Spinal cord (tissue), 9 donors: ENCODE measurements at regions not wholly inside any gene's neighbourhood (a gene's known extent, or its start where the extent isn't known, plus 50 kb on each side); places are given as distances from the start of the nearest gene placed in this dataset.

Source experiments
- DNase-seq, 6 donors: peaks; one replicate each; pipeline versions ENCODE4 v3.0.0 to v3.0.0-alpha.2; 2013 to 2015; ENCODE audit warnings: low spot score in 6 of 6, low read depth in 4 of 6
- H3K27ac ChIP-seq: one replicate; pipeline ENCODE4 v1.5.1; 2013; ENCODE audit warnings: low read depth, low read length, control low read depth
- H3K27me3 ChIP-seq: one replicate; pipeline ENCODE4 v1.6.1; 2013; ENCODE audit warnings: low read length; ENCODE audit not compliant: control insufficient read depth, insufficient read depth
- H3K36me3 ChIP-seq: one replicate; pipeline ENCODE4 v1.6.1; 2013; ENCODE audit warnings: low read length; ENCODE audit not compliant: control insufficient read depth, insufficient read depth
- H3K4me1 ChIP-seq: one replicate; pipeline ENCODE4 v1.6.1; 2013; ENCODE audit warnings: low read length; ENCODE audit not compliant: control insufficient read depth, insufficient read depth
- H3K4me3 ChIP-seq: one replicate; pipeline ENCODE4 v1.5.1; 2013; ENCODE audit warnings: low read depth, low read length, control low read depth
- H3K9me3 ChIP-seq: one replicate; pipeline ENCODE4 v1.6.1; 2013; ENCODE audit warnings: low read length; ENCODE audit not compliant: control insufficient read depth, insufficient read depth
- WGBS: methylation state at CpG from one replicate; pipeline ENCODE4 v1.1.5; 2013; ENCODE audit warnings: missing lambda C conversion rate; ENCODE audit not compliant: insufficient coverage; 5-methylcytosine and 5-hydroxymethylcytosine counted together
- donor health status: healthy.

- no peak for DNase-seq
- Histone ChIP-seq H3K4me3 (no peak overlapping the region), H3K4me1 (no peaks in the 10 kb centered on the region), H3K27me3 (no peaks in the 10 kb centered on the region), H3K9me3 (no peaks in the 10 kb centered on the region), H3K27ac (no peak overlapping the region), H3K36me3 (no peaks in the 10 kb centered on the region)
- WGBS = no CpG with 5 or more reads among the region's 2 CpGs
Measured at GRCh38 chr6:153698637-153699036, 340.4 kb upstream of the OPRM1 start.

GRCh38 chr6:153698001-153698400 lies 341.0 kb upstream of the OPRM1 start:
- no peaks in the 10 kb centered on the region for H3K27me3 ChIP-seq
- H3K27ac ChIP-seq = no peak overlapping the region
- no peaks in the 10 kb centered on the region for H3K4me1 ChIP-seq
- no peaks in the 10 kb centered on the region for H3K9me3 ChIP-seq
- no peak for DNase-seq
- no peak overlapping the region for H3K4me3 ChIP-seq
- H3K36me3 ChIP-seq = no peaks in the 10 kb centered on the region
- 60% methylated on average over 1 of the region's 5 CpGs for WGBS

- no peaks in the 10 kb centered on the region for H3K4me1 ChIP-seq
- DNase-seq = peak in 1 of 6 donors; percentile 49
- H3K36me3 ChIP-seq = no peaks in the 10 kb centered on the region
- no peaks in the 10 kb centered on the region for H3K9me3 ChIP-seq
- no peak overlapping the region for H3K4me3 ChIP-seq
- no peaks in the 10 kb centered on the region for H3K27me3 ChIP-seq
- no CpG with 5 or more reads among the region's 2 CpGs for WGBS
- H3K27ac ChIP-seq = no peak overlapping the region
Measured at GRCh38 chr6:153677522-153677921, 361.5 kb upstream of the OPRM1 start.

DNA sequence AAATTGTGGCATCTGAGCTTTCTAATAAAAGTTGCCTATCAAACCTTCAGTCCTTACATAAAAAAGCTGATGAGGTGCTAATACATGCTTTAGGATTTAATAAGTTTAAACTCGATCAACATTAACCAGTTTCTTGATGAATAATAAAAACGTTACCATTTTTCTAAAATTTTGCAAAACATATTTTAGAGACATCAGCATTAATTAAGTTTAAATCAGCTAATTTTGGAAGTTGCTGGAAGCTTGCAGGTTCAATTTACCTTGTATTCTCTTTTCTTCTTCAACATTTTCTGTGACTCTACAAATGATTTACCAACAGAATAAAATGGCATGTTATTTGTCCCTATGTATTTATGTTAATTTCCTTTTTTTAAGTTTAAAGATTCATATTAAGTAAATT lies 365.3 kb upstream of the OPRM1 start:
- no peak for DNase-seq
- WGBS = no CpG with 5 or more reads among the region's 2 CpGs
- H3K27ac ChIP-seq = no peak overlapping the region

GRCh38 chr6:153673225-153673624 lies 365.8 kb upstream of the OPRM1 start:
- no CpG with 5 or more reads among the region's 2 CpGs for WGBS
- no peak overlapping the region for H3K4me3 ChIP-seq
- no peaks in the 10 kb centered on the region for H3K27me3 ChIP-seq
- H3K4me1 ChIP-seq = no peaks in the 10 kb centered on the region
- no peaks in the 10 kb centered on the region for H3K9me3 ChIP-seq
- H3K27ac ChIP-seq = no peak overlapping the region
- no peaks in the 10 kb centered on the region for H3K36me3 ChIP-seq
- DNase-seq = no peak

More for the DNA sequence above, 365.3 kb upstream of the OPRM1 start:
- Histone ChIP-seq H3K4me1 (no peaks in the 10 kb centered on the region), H3K9me3 (no peaks in the 10 kb centered on the region), H3K4me3 (no peak overlapping the region), H3K27me3 (no peaks in the 10 kb centered on the region), H3K36me3 (no peaks in the 10 kb centered on the region)

DNA sequence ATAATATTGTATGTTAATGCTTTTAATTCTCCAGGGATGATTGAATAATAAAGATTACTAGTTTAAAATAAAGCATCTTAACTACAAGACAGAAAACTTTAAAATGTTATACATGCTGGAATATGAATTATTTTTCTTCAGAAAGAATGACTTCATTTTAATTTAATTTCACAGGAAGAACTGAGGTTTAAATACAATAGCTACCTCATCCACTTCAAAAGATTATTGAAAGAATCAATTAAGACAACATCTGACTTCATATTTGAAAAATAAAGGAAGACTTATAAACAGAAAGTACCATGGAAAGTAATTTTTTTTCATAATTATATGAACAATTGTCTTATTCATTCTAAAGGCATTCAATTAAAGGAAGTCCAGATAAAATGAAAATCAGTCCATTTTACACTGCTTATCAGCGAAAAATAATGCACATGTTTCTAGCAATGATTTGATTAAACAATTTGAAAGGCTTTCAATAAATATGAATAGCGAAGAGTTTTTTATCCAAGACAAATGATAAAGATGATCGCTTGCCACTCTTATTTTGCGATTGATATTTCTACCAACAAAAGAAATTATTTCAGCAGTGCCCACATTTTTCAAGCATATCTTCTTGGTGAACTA lies 368.5 kb upstream of the OPRM1 start:
- H3K27ac ChIP-seq = no peak overlapping the region
- 100% methylated on average over 1 of the region's 4 CpGs for WGBS
- H3K9me3 ChIP-seq = no peaks in the 10 kb centered on the region
- no peak for DNase-seq
- H3K4me3 ChIP-seq = no peak overlapping the region
- H3K27me3 ChIP-seq = no peaks in the 10 kb centered on the region
- H3K36me3 ChIP-seq = no peaks in the 10 kb centered on the region
- H3K4me1 ChIP-seq = no peaks in the 10 kb centered on the region

DNA sequence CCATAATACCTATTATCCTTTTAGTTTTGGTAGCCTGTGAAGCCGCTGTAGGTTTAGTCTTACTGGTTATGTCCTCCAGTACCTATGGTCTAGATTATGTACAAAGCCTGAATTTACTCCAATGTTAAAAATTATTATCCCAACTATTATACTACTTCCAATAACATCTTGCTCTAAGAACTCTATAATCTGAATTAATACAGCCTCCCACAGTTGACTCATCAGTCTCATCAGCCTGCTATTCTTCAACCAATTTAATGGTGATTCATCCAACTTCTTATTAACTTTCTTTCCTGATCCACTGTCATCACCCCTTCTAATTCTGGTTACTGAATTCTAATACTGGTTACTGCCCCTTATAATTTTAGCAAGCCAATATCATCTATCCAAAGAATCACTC lies 370.3 kb upstream of the OPRM1 start:
- WGBS = no CpG with 5 or more reads among the region's 1 CpG

DNA sequence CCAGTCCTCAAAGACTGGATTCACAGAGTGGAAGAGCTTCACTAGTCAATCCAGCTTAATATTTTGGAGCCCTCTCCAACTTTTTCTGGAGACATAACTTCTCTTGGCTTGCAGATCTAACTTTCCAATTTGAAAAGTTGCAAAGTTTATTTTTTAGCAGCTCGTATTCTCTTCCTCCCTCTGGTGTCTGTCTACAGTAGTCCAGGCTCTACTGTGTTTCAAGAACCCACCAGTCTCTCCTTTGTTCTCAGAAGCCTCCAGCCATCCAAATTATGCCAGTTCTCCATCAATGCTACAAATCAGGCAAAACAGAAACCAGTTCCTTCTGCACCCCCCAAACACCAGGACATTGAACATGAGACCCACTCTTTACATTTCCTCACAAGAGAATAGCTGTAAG lies 376.1 kb upstream of the OPRM1 start:
- H3K4me1 ChIP-seq = no peaks in the 10 kb centered on the region
- H3K4me3 ChIP-seq = no peak overlapping the region
- no peak for DNase-seq
- H3K27ac ChIP-seq = no peak overlapping the region
- no peaks in the 10 kb centered on the region for H3K36me3 ChIP-seq
- H3K27me3 ChIP-seq = no peaks in the 10 kb centered on the region
- WGBS = 67% methylated on average over 1 of the region's 1 CpG
- H3K9me3 ChIP-seq = no peaks in the 10 kb centered on the region

More for the DNA sequence above, 370.3 kb upstream of the OPRM1 start:
- no peak overlapping the region for H3K4me3 ChIP-seq
- H3K36me3 ChIP-seq = no peaks in the 10 kb centered on the region
- H3K27ac ChIP-seq = no peak overlapping the region
- H3K27me3 ChIP-seq = no peaks in the 10 kb centered on the region
- H3K9me3 ChIP-seq = no peaks in the 10 kb centered on the region
- H3K4me1 ChIP-seq = no peaks in the 10 kb centered on the region
- DNase-seq = no peak

DNA sequence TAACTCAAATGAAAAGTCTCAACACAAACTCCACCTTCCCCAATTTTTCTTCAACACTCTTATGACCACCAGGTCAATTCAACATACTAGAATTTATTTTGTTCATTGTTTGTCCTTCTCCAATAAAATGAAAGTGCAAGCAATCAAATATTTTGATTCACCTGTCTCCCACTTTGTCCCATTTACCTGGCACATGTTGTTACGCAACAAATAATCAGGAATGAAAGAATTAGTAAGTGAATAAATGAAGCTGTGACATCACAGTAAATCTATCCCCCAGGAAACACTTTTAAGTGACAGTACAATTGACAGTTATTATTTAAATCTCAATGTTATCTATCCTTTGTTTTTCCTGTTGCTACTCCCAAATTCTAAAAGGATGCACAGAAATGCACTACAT lies 393.7 kb upstream of the OPRM1 start:
- WGBS = no CpG with 5 or more reads among the region's 1 CpG
- Histone ChIP-seq H3K9me3 (no peaks in the 10 kb centered on the region), H3K27me3 (no peaks in the 10 kb centered on the region), H3K36me3 (no peaks in the 10 kb centered on the region), H3K4me3 (no peak overlapping the region), H3K4me1 (no peaks in the 10 kb centered on the region), H3K27ac (no peak overlapping the region)
- no peak for DNase-seq

- whole genome bisulfite sequencing = 100% methylated on average over 1 of the region's 1 CpG
- no peaks in the 10 kb centered on the region for H3K36me3 ChIP-seq
- H3K4me3 ChIP-seq = no peak overlapping the region
- no peak overlapping the region for H3K27ac ChIP-seq
- H3K4me1 ChIP-seq = no peaks in the 10 kb centered on the region
- no peak for DNase-seq
- H3K9me3 ChIP-seq = no peaks in the 10 kb centered on the region
- no peaks in the 10 kb centered on the region for H3K27me3 ChIP-seq
Measured at GRCh38 chr6:153644000-153644399, 395.0 kb upstream of the OPRM1 start.
